Osteocyte (in vitro differentiated cells): ENCODE measurements at regions not wholly inside any gene's neighbourhood (a gene's known extent, or its start where the extent isn't known, plus 50 kb on each side); places are given as distances from the start of the nearest gene placed in this dataset.

Source experiments
- DNase-seq: peaks from one replicate; pipeline ENCODE4 v3.0.0; 2021; ENCODE audit warnings: mixed read lengths; ENCODE audit not compliant: unreplicated experiment; ENCODE audit errors: extremely low spot score
- H3K27ac Mint-ChIP-seq: one replicate; pipeline ENCODE4 v1.8.0; 2021; ENCODE audit warnings: mild to moderate bottlenecking, mixed read lengths; ENCODE audit not compliant: unreplicated experiment
- H3K27me3 Mint-ChIP-seq: one replicate; pipeline ENCODE4 v1.8.0; 2021; ENCODE audit warnings: mixed read lengths; ENCODE audit not compliant: unreplicated experiment
- H3K36me3 Mint-ChIP-seq: one replicate; pipeline ENCODE4 v1.8.0; 2021; ENCODE audit warnings: mixed read lengths; ENCODE audit not compliant: unreplicated experiment
- H3K4me1 Mint-ChIP-seq: one replicate; pipeline ENCODE4 v1.8.0; 2021; ENCODE audit warnings: mixed read lengths; ENCODE audit not compliant: unreplicated experiment
- H3K4me3 Mint-ChIP-seq: one replicate; pipeline ENCODE4 v1.8.0; 2021; ENCODE audit warnings: mild to moderate bottlenecking, moderate library complexity, mixed read lengths; ENCODE audit not compliant: unreplicated experiment
- H3K9me3 Mint-ChIP-seq: one replicate; pipeline ENCODE4 v1.8.0; 2021; ENCODE audit warnings: mixed read lengths; ENCODE audit not compliant: unreplicated experiment
- CTCF ChIP-seq: fragments of 200-600 bp; sonication (generic); IDR thresholded peaks from 2 replicates; pipeline ENCODE4 v1.5.0; 2021; ENCODE audit warnings: antibody characterized with exemption, mild to moderate bottlenecking, moderate library complexity

- TF ChIP-seq CTCF: no peak
- no peaks in the 10 kb centered on the region for H3K36me3 Mint-ChIP-seq
- H3K27me3 Mint-ChIP-seq: no peaks in the 10 kb centered on the region
- H3K4me3 Mint-ChIP-seq: no peak overlapping the region
- no peaks in the 10 kb centered on the region for H3K9me3 Mint-ChIP-seq
- H3K4me1 Mint-ChIP-seq: no peaks in the 10 kb centered on the region
- DNase-seq: no peak
- H3K27ac Mint-ChIP-seq: no peak overlapping the region
These were observed 76.6 kb upstream of the PRLR start for GRCh38 chr5:35306716-35307365.

GRCh38 chr5:35305336-35306020, 75.2 kb upstream of the PRLR start:
- Mint-ChIP-seq H3K4me3 (no peak overlapping the region), H3K9me3 (no peaks in the 10 kb centered on the region), H3K4me1 (no peaks in the 10 kb centered on the region), H3K36me3 (no peaks in the 10 kb centered on the region), H3K27me3 (no peaks in the 10 kb centered on the region), H3K27ac (no peak overlapping the region)
- DNase-seq: no peak
- TF ChIP-seq CTCF: no peak

GRCh38 chr5:35304291-35304690, 74.0 kb upstream of the PRLR start:
- Mint-ChIP-seq H3K4me1 (no peaks in the 10 kb centered on the region), H3K27me3 (no peaks in the 10 kb centered on the region), H3K4me3 (no peak overlapping the region), H3K27ac (no peak overlapping the region), H3K9me3 (no peaks in the 10 kb centered on the region), H3K36me3 (no peaks in the 10 kb centered on the region)
- DNase-seq: no peak
- TF ChIP-seq CTCF: no peak

- Mint-ChIP-seq H3K4me3 (no peak overlapping the region), H3K27ac (no peak overlapping the region), H3K4me1 (no peaks in the 10 kb centered on the region), H3K9me3 (no peaks in the 10 kb centered on the region), H3K36me3 (no peaks in the 10 kb centered on the region), H3K27me3 (no peaks in the 10 kb centered on the region)
- TF ChIP-seq CTCF: no peak
- no peak for DNase-seq
These were observed 72.9 kb upstream of the PRLR start for GRCh38 chr5:35303152-35303551.

GRCh38 chr5:35302544-35302943, 72.3 kb upstream of the PRLR start:
- no peak for DNase-seq
- Mint-ChIP-seq H3K27ac (no peak overlapping the region), H3K4me3 (no peak overlapping the region), H3K27me3 (peaks cover 2% of the 10 kb centered on the region), H3K4me1 (no peaks in the 10 kb centered on the region), H3K9me3 (no peaks in the 10 kb centered on the region), H3K36me3 (no peaks in the 10 kb centered on the region)
- TF ChIP-seq CTCF: no peak
